ENCODE measurements at regions not wholly inside any gene's neighbourhood (a gene's known extent, or its start where the extent isn't known, plus 50 kb on each side); places are given as distances from the start of the nearest gene placed in this dataset.

DNA sequence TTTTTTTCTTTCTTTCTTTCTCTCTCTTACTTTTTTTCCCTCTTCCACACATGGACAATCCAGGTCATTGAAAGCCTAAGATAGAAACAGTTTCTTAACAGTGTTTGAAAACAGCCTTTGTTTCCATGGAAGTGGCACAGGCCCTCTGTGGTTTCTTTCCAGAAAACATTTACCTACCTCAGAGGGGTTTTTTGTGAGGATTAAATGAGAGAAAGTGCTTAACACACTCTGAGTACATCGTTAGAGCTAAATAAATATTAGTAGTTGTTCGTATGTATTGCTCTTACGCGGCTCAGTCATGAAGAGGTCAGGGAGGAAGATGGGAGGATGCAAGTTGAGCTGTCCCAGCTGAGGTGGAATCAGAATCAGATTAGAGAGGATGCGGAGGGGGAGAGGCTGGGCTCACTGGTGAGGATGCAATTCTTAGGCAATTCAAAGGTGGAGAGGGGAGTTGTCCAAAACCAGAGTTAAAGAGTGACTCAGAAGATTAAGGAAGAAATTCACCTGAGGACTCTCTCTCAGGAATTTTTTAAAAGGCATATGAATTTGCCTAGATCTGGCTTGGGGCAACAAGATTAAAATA, 345.4 kb downstream of the PMP22 start:
- H3K4me3 ChIP-seq (ENCODE audit: low read depth, low read length), result no peak overlapping the region
- DNase-seq (ENCODE audit: low read depth), result no peak
- TF ChIP-seq, protein P1, sequence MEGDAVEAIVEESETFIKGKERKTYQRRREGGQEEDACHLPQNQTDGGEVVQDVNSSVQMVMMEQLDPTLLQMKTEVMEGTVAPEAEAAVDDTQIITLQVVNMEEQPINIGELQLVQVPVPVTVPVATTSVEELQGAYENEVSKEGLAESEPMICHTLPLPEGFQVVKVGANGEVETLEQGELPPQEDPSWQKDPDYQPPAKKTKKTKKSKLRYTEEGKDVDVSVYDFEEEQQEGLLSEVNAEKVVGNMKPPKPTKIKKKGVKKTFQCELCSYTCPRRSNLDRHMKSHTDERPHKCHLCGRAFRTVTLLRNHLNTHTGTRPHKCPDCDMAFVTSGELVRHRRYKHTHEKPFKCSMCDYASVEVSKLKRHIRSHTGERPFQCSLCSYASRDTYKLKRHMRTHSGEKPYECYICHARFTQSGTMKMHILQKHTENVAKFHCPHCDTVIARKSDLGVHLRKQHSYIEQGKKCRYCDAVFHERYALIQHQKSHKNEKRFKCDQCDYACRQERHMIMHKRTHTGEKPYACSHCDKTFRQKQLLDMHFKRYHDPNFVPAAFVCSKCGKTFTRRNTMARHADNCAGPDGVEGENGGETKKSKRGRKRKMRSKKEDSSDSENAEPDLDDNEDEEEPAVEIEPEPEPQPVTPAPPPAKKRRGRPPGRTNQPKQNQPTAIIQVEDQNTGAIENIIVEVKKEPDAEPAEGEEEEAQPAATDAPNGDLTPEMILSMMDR (IDR thresholded peaks at IDR 0.05; ENCODE audit: low read depth, low read length, missing control alignments), result no peak

DNA sequence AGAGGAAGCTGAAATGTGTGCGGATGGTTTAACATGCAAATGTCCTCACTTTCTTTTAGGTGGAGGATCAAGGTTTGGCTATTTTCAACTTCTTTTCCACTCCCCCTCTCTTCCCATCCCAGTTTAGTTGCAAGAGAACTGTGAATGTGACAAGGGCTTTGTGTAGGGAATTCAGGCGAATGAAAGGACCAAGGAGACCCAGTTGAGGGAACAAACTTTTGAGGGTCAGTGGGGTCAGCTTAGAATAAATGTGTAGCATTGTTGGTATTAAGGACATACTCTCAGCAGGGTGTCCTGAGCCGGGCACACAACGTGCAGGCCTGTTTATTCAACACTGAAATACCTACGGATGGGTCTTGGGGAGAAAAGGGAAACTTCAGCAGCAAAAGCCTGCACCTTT, 346.0 kb downstream of the PMP22 start:
- DNase-seq (ENCODE audit: low read depth), result no peak
- no peak overlapping the region for H3K4me3 ChIP-seq (ENCODE audit: low read depth, low read length)

DNA sequence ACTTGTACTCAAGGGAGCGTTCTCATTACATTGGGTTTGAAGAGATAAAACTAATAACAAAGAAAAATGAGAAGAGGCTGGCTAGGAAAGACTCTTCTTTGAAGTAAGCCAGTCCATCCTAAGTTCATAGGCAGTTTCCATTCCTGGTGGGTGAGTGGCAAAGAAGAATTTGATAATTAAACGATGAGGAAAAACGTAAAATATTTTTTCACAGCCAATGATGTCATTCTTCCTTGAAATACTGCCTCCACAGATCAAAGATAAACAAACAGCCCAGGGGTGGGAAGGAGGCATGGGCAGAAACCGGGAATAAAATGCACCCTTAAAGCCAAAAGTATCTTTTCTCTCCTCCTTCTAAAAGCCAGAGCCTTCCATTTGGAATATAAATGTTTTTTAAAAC, 346.6 kb downstream of the PMP22 start:
- no peak overlapping the region for H3K4me3 ChIP-seq (ENCODE audit: low read depth, low read length)
- no peak for DNase-seq (ENCODE audit: low read depth)
- TF ChIP-seq, protein P1 (IDR thresholded peaks at IDR 0.05; ENCODE audit: low read depth, low read length, missing control alignments), result no peak

More for the DNA sequence above, 346.0 kb downstream of the PMP22 start:
- TF ChIP-seq, protein P1 (IDR thresholded peaks at IDR 0.05; ENCODE audit: low read depth, low read length, missing control alignments), result no peak

DNA sequence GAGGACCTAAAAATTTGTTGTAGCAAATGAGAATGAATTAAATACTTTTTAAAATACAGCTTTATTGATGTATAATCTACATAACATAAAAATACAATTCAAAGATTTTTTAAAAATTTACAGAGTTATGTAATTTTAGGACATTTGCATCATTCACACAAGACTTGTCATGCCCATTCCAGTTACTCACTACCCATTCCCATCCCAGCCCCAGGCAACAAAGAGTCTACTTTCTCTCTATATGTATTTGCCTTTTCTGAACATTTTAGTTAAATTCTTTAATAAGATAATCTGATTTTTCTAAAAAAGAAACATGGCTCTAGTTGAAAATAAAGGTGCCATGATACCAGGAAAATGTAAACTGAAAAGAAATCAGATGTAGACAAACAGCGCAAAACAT, 354.2 kb downstream of the PMP22 start:
- H3K4me3 ChIP-seq (ENCODE audit: low read depth, low read length), result no peak overlapping the region
- no peak for DNase-seq (ENCODE audit: low read depth)
- TF ChIP-seq, protein P1 (IDR thresholded peaks at IDR 0.05; ENCODE audit: low read depth, low read length, missing control alignments), result no peak

DNA sequence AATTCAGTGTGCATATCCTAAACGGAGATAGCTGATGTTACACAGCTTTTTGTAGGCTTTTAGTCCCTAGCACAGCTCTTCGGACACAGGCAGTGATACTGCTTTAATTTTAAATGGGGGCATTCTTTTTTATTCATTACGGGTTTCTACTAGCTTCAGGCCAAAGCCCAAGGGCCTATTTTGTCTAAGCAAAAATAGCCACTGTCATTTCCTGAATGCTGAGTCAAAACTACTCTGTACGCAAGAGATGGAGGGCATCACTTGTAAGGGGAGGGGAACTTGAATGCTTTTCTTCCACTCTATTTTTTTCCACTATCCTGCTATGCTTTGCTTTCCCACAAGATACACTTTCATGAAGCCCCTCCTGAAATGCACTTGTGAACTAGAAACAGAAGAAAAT, 360.7 kb downstream of the PMP22 start:
- TF ChIP-seq, protein P1 (IDR thresholded peaks at IDR 0.05; ENCODE audit: low read depth, low read length, missing control alignments), result no peak
- no peak for DNase-seq (ENCODE audit: low read depth)
- no peak overlapping the region for H3K4me3 ChIP-seq (ENCODE audit: low read depth, low read length)

DNA sequence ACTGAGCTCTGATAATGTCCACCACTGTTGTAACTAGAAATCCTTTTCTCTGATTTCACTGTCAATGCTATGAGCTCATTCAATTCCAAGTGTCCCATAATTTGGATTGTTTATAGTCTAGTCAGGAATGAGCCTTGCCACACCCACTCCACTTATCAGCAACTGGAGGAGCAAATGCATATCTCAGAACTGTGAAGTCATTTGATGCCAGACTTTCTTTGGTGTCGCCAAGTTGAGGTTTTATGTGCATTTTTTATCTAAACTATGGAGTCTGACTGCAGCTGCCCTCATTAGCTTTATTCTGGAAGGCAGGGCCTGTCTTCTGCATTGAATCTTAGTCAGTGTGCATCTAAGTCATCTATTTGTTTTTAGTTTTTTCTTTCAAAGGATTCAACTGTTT, 361.3 kb downstream of the PMP22 start:
- TF ChIP-seq, protein P1 (IDR thresholded peaks at IDR 0.05; ENCODE audit: low read depth, low read length, missing control alignments), result no peak
- H3K4me3 ChIP-seq (ENCODE audit: low read depth, low read length), result no peak overlapping the region
- no peak for DNase-seq (ENCODE audit: low read depth)

DNA sequence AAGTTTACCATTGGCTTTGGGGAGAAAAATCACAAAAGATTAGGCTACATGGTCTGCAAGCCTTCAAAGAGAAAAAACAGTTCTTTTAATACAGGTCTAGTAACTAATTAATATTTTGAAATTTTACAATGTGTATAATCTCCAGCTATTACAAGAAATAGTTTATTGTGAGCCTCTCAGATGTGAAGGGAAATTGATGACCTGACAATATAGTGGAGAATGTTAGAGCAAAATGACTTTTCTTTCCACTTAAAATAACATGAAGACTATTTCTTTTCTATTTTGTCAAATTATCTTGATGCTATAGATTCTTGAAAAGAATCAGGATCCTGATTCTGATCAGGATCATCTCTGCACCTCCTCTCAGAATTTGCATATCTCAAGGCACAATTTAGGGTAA, 362.3 kb downstream of the PMP22 start:
- H3K4me3 ChIP-seq (ENCODE audit: low read depth, low read length), result no peak overlapping the region
- no peak for DNase-seq (ENCODE audit: low read depth)
- TF ChIP-seq, protein P1 (IDR thresholded peaks at IDR 0.05; ENCODE audit: low read depth, low read length, missing control alignments), result no peak

Measured in GM12864 (cell line).